AG09309 (cell line): ENCODE measurements at regions not wholly inside any gene's neighbourhood (a gene's known extent, or its start where the extent isn't known, plus 50 kb on each side); places are given as distances from the start of the nearest gene placed in this dataset.

Experiments used
- DNase-seq: peaks from one replicate; pipeline ENCODE4 v3.0.0-alpha.2; 2010; ENCODE audit warnings: low read depth
- H3K4me3 ChIP-seq: 2 replicates; pipeline ENCODE4 v1.5.1; 2011; ENCODE audit warnings: mild to moderate bottlenecking, low read depth, low read length, moderate library complexity; ENCODE audit not compliant: control insufficient read depth
- CTCF ChIP-seq: IDR thresholded peaks from 2 replicates; pipeline ENCODE4 v1.5.1; 2011; ENCODE audit warnings: mild to moderate bottlenecking, low read depth, low read length, inconsistent platforms; ENCODE audit not compliant: insufficient read depth, control insufficient read depth; ENCODE audit errors: missing control alignments

- no peak overlapping the region for H3K4me3 ChIP-seq
- DNase-seq = no peak
- TF ChIP-seq CTCF = no peak
Observed at GRCh38 chr1:60963167-60963940, 119.0 kb upstream of the NFIA start.

- DNase-seq = no peak
- H3K4me3 ChIP-seq = no peak overlapping the region
- TF ChIP-seq CTCF = no peak
Observed at GRCh38 chr1:60960891-60961461, 121.4 kb upstream of the NFIA start.

- DNase-seq = no peak
- no peak overlapping the region for H3K4me3 ChIP-seq
- no peak for TF ChIP-seq CTCF
Observed at GRCh38 chr1:60959701-60960100, 122.7 kb upstream of the NFIA start.

GRCh38 chr1:60958001-60958400 lies 124.4 kb upstream of the NFIA start:
- no peak overlapping the region for H3K4me3 ChIP-seq
- DNase-seq = no peak
- TF ChIP-seq CTCF = no peak

- no peak for DNase-seq
- no peak for TF ChIP-seq CTCF
- H3K4me3 ChIP-seq = no peak overlapping the region
Observed at GRCh38 chr1:60956520-60956919, 125.8 kb upstream of the NFIA start.

GRCh38 chr1:60952612-60953111 lies 129.7 kb upstream of the NFIA start:
- no peak for DNase-seq
- no peak for TF ChIP-seq CTCF
- H3K4me3 ChIP-seq = no peak overlapping the region
